ENCODE measurements at regions not wholly inside any gene's neighbourhood (a gene's known extent, or its start where the extent isn't known, plus 50 kb on each side); places are given as distances from the start of the nearest gene placed in this dataset.
"Not testable (repeated sequence)": the region's sequence is repeated elsewhere in the genome, so short reads cannot be mapped to it uniquely, and the experiment has no call there.

DNA sequence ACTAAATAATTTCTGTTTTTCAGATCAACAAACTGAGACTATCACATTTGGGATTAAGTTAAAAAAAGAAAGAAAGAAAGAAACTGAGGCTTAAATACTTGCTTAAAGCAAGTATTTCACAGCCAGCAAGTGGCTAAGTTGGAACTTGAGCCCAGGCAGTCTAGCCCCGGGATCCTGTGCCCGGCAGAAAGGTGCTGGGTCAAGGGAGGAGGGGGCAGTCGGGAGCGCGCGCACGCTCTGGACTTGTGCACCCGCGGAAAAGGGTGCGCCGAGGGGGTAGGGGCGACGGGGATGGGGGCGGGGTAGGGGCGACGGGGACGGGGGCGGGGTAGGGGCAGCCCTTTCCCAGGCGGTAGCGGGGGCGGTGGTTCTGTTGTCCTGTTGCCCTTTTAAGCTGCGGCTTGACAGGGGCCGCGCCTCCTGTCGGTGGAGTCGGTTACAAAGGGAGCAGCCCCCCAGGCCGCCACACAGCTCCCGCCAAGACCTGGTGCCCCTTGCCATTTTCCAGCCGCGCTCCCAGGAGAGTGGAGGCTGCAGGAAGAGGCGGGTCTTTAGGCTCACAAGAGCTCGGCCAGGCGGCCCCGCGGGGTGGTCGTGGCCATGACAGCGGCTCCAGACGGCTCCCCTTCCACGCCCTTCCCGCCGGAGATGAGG lies 60.6 kb downstream of the GOLGA8T start:
- peak; percentile 56 for DNase-seq

DNA sequence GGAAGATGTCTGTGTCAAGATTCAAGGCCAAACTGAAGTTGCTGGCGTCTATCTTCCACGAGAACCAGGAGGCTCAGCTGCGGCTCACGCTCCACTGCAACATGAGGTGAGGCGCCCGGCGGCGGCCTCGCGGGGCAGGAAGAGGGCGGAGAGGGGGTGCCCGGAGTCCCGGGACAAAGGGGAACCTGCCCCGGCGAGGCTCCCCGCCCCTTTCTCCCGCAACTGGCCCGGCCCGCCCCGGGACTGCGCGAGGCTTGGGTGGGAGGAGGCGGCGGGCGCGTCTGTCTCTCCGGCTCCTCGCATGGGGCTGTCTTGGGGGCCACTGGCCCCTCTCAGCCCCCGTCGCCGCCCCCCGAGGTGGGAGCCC lies 61.1 kb downstream of the GOLGA8T start:
- DNase-seq = peak; percentile 73

DNA sequence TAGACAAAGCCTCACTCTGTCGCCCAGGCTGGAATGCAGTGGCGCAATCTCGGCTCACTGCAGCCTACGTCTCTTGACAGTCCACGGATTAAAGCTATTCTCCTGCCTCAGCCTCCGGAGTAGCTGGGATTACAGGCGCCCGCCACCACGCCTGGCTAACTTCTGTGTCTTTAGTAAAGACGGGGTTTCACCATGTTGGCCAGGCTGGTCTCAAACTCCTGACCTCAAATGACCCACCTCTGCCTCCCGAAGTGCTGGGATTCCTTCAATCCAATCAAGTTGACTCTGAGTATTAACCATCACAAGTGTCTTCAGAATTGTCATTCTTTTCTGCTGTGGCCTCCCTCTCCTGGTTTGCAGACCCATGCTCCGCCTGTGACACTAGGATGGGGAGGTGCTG lies 61.9 kb downstream of the GOLGA8T start:
- not testable (repeated sequence) for DNase-seq

DNA sequence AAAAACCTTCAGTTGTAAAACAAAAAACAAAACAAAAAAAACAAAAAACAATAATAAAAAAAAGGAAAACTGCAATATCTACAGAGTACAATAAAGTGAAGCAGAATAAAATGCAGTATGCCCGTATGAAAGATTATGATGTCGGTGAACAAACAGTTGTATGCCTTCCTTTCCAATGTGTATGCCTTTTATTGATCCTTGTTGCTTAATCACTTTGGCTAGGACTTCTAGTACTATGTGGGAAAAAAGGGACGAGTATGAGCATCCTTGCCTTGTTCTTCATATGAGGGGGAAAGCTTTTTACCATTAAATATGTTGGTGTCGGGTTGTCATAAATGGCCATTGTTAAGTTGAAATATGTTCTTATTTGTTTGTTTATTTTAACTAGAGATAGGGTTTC lies 66.7 kb downstream of the GOLGA8T start:
- not testable (repeated sequence) for DNase-seq

DNA sequence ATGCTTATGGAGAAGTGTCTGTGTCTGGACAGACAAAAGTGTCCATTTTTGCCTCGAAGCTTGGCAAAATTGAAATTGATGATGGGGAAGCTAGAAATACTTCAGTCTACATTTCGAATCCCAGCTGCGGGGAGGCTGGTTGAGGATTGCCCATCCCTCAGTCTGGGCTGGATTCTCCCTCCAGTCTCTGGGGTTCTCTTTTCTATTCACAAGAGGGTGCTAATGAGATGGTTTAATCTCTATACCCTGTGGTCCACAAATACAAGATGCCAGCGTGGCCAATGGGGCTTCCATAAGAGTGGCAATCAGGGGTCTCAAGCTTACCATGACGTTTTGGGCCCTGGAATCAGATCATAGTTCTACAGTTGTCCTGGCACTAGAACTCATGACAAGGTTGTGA lies 78.9 kb downstream of the GOLGA8T start:
- not testable (repeated sequence) for DNase-seq

DNA sequence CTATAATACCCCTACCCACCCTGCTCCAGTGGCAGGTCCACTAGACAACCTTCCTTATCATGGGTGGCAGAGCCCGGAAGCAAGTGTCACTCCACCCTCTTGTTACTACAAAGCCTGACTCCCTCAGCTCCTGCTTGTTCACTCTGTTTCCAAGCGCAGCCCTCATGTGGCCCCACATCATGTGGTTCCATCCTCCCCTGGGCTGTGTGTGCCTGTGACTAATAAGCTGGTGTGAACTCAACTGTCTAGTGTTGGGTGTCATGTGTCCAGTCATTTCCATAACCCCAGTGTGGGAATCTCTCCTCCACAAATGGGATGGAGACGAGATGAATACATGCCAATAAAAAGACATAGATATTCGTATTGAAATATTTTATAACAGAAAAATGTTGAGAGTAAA lies 87.0 kb downstream of the GOLGA8T start:
- DNase-seq = not testable (repeated sequence)

DNA sequence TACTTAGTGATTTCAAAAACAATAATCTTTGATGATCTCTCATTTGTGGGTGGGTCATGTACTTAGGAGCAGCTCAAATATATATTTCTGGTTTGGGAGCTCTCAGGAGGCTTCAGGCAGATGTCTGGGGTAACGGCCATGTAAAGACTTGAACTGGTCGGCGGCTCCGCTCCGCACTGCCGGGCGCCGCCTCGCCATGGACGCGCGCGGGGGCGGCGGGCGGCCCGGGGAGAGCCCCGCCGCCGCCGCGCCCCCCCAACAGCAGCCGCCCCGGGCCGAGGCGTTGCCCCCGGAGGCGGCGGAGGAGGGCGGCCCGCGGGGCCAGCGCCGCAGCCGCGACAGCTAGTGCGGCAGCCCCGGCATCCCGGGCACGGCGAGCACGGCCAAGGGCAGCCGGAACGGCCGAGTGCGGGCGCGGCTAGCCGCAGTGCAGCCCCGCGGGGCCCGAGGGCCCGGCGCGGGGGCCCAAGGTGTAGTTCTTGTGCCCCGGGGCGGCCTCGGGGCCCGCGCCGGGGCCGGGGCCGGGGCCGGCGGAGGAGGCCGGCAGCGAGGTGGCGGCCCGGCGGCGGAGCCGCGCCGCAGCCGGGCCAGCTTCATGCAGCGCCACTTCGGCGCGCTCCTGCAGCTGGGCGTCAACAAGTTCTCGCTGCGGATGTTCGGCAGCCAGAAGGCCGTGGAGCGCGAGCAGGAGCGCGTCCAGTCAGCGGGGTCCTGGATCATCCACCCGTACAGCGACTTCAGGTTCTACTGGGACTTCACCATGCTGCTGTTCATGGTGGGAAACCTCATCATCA lies 88.1 kb downstream of the GOLGA8T start:
- not testable (repeated sequence) for DNase-seq

DNA sequence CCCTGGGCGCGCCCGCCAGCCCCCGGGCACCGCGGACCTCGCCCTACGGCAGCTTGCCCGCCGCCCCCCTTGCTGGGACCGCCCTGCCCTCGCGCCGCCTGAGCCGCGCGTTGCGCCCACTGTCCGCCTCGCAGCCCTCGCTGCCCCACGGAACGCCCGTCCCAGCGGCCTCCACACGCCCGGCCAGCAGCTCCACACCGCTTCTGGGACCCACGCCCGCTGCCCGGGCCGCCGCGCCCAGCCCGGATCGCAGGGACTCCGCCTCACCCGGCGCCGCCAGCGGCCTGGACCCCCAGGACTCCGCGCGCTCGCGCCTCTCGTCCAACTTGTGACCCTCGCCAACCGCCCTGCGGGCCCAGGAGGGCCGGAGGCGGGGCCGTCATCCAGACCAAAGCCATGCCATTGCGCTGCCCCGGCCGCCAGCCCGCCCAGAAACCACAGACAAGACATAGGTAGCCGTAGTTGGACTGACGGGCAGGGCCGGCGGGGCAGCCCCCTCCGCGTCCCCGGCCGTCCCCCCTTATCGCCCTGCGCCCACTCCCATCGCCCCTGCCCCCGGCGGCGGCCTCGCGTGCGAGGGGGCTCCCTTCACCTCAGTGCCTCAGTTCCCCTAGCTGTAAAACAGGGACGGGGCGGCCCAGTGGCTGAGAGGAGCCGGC lies 90.5 kb downstream of the GOLGA8T start:
- not testable (repeated sequence) for DNase-seq

DNA sequence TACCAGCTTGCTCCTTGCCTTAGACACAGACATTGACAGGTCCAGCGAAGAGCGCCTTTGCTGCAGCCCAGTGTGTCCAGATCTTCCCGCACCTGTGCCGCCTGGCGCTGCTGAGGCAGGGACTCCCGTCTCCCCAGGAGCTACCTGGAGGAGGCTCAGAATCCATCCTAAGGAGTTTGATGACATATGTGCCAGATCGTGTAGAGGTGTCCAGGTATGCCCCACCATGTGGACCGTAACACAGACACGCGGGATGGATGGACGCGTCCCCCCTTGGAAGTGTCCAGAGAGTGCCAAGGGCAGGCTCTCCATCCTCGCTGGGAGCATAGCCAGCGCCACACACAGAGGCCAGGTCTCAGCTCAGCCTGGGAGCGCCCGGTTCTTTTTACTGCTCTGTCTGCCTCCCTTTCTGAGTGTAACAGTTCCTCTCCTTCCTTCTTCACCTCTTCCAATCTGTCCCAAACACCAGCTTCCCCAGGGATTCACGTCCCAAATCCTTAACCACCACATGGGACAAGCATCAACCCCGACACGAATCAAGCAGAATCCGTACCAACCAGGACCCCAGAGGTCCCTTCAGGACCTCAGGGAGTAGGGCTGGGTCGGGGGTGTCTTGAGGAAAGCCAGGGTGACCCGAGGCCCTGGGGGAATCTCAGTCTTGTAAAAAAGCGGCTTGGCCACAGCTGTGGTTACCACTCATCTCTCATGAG lies 126.7 kb downstream of the GOLGA8T start:
- DNase-seq = not testable (repeated sequence)

DNA sequence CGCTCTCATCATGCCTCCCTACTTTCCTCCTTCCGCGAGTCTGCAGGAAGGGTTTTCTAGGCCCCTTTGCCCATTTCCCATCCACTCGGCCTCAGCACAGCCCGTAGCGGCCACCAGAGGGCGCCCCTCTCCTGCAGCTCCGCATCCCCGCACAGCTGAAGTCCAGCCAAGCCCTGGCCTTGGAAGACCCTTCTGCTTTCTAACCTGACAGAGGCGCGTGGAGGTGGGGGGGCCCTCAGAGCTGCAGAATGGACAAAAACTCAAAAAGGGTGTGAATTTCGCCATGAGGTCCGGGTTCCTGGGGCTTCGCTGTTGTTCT lies 127.2 kb downstream of the GOLGA8T start:
- DNase-seq = not testable (repeated sequence)

DNA sequence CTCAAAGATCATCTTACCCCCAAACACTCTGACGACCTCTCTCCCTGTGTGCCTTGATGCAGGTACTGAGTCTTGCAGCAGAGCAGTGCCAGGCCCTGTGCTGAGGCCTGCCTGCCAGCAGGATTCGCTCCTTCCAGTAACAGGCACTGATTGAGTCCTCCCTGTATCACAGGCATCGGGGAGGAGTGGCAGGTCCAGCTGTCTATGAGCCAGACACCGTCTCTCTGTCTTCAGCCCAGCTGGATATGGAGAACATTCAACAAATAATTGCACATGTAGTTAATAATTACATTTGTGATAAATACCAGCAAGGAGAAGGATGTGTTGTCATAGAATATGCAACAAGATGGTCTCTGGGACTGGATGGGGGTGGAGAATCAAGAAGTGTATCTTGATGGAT lies 129.1 kb downstream of the GOLGA8T start:
- DNase-seq = not testable (repeated sequence)

DNA sequence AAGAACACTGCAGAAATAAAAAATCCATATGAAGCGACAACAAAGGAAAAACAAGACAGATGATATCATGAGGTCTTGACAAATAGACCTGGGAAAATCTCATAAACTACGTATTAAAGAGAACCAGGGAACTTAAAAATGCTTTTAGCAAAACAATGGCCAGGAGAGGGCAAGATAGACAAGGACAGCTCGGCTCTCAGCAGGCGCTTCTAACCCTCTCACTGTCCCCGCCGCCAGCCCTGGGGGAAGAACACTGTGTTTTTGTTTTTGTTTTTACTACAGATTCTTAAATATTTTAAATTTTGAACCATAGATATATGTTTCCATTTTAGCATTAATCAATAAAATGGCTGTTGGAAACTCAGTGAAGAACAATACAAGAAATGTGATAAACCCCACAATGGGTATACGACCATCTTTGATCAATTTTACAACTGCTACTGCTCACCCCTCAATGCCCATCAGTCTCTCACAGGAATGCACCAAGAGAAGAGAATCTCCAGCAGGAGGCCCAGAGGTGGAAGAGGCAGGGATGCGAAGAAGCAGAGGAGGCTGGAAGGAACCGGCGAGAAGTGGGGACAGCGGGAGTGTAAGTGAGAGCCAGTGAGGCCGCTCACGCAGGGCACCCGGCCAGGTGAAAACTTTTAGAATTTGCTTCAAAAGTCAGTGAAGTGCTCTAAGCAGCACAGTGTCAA lies 98.0 kb downstream of the CHRFAM7A start:
- not testable (repeated sequence) for DNase-seq

DNA sequence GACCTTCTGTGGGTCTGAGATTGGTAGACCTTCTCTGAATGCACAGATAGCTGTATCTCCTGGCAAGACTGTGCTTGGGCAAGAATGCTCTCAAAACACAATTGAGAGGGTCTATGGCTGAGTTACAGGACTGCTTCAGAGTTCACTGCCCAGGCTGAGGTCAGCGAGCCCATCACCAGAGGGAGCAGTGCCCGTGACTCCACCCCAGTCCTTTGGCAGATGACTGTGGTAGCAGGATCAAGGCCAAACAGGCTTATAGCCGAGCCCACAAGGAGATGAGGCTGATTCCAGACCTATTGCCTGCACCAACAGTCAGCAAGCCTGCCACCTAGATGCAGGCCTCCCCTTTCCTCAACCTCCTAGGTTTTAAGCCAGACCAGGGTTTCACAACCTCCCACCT lies 89.4 kb downstream of the CHRFAM7A start:
- DNase-seq = not testable (repeated sequence)
